ENCODE measurements at regions not wholly inside any gene's neighbourhood (a gene's known extent, or its start where the extent isn't known, plus 50 kb on each side); places are given as distances from the start of the nearest gene placed in this dataset.
"Not testable (repeated sequence)": the region's sequence is repeated elsewhere in the genome, so short reads cannot be mapped to it uniquely, and the experiment has no call there.

GRCh38 chr12:74016324-74016723, 521.3 kb upstream of the ATXN7L3B start:
- not testable (repeated sequence) for TF ChIP-seq CTCF (IDR thresholded peaks at IDR 0.05; ENCODE audit: poor library complexity, severe bottlenecking); EP300 (conservative IDR thresholded peaks at IDR 0.05; ENCODE audit: poor library complexity, severe bottlenecking); POLR2AphosphoS5 (IDR thresholded peaks at IDR 0.05); RAD21 (conservative IDR thresholded peaks at IDR 0.05); TAF1 (IDR thresholded peaks at IDR 0.05; ENCODE audit: low read depth); EZH2 (IDR thresholded peaks at IDR 0.05; ENCODE audit: borderline replicate concordance, insufficient read depth, low read length, poor library complexity, severe bottlenecking); SMC3 (conservative IDR thresholded peaks at IDR 0.05; ENCODE audit: poor library complexity); MXI1 (conservative IDR thresholded peaks at IDR 0.05; ENCODE audit: poor library complexity, severe bottlenecking)
- TF ChIP-seq, protein P1, sequence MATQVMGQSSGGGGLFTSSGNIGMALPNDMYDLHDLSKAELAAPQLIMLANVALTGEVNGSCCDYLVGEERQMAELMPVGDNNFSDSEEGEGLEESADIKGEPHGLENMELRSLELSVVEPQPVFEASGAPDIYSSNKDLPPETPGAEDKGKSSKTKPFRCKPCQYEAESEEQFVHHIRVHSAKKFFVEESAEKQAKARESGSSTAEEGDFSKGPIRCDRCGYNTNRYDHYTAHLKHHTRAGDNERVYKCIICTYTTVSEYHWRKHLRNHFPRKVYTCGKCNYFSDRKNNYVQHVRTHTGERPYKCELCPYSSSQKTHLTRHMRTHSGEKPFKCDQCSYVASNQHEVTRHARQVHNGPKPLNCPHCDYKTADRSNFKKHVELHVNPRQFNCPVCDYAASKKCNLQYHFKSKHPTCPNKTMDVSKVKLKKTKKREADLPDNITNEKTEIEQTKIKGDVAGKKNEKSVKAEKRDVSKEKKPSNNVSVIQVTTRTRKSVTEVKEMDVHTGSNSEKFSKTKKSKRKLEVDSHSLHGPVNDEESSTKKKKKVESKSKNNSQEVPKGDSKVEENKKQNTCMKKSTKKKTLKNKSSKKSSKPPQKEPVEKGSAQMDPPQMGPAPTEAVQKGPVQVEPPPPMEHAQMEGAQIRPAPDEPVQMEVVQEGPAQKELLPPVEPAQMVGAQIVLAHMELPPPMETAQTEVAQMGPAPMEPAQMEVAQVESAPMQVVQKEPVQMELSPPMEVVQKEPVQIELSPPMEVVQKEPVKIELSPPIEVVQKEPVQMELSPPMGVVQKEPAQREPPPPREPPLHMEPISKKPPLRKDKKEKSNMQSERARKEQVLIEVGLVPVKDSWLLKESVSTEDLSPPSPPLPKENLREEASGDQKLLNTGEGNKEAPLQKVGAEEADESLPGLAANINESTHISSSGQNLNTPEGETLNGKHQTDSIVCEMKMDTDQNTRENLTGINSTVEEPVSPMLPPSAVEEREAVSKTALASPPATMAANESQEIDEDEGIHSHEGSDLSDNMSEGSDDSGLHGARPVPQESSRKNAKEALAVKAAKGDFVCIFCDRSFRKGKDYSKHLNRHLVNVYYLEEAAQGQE (IDR thresholded peaks at IDR 0.05; ENCODE audit: borderline replicate concordance) = not testable (repeated sequence)

Data from neural cell (in vitro differentiated cells).